Gastrocnemius medialis (tissue), 4 donors: ENCODE measurements at regions not wholly inside any gene's neighbourhood (a gene's known extent, or its start where the extent isn't known, plus 50 kb on each side); places are given as distances from the start of the nearest gene placed in this dataset.

ENCODE experiments used
- CTCF ChIP-seq, 5 experiments: fragments of 450-650 bp in 3 of 5; fragments of 200-600 bp in 2 of 5; sonication (generic) in 2 of 5; IDR thresholded peaks in 4 of 5; conservative IDR thresholded peaks in 1 of 5; 1 replicate in 4 of 5; 2 replicates in 1 of 5; pipeline ENCODE4 v1.5.1; 2016 to 2019; ENCODE audit warnings: antibody characterized with exemption in 5 of 5, mild to moderate bottlenecking in 3 of 5, moderate library complexity in 3 of 5
- POLR2A ChIP-seq, 2 donors: fragments of 450-650 bp; IDR thresholded peaks; one replicate each; pipeline ENCODE4 v1.6.1; 2017; ENCODE audit warnings: antibody characterized with exemption in 2 of 2, mild to moderate bottlenecking in 2 of 2, moderate library complexity in 2 of 2

GRCh38 chr22:25452116-25452700, 112.3 kb upstream of the GRK3 start:
- no peak for TF ChIP-seq POLR2A (IDR thresholded peaks at IDR 0.05)
- TF ChIP-seq CTCF (IDR thresholded peaks at IDR 0.05 in 4 of 5, conservative IDR thresholded peaks at IDR 0.05 in 1 of 5), result no peak
